ENCODE measurements at regions not wholly inside any gene's neighbourhood (a gene's known extent, or its start where the extent isn't known, plus 50 kb on each side); places are given as distances from the start of the nearest gene placed in this dataset.
"Not testable (repeated sequence)": the region's sequence is repeated elsewhere in the genome, so short reads cannot be mapped to it uniquely, and the experiment has no call there.

GRCh38 chr7:15810383-15810782, 123.9 kb upstream of the MEOX2 start:
- not testable (repeated sequence) for TF ChIP-seq POLR2AphosphoS5 (IDR thresholded peaks at IDR 0.05; ENCODE audit: low read depth); CTCF (conservative IDR thresholded peaks at IDR 0.05; ENCODE audit: low read depth in 2 of 2); STAT1 (IDR thresholded peaks at IDR 0.05; ENCODE audit: unreplicated experiment)

Data from GM23338 (cell line).